GM23248 (cell line): ENCODE measurements at regions not wholly inside any gene's neighbourhood (a gene's known extent, or its start where the extent isn't known, plus 50 kb on each side); places are given as distances from the start of the nearest gene placed in this dataset.

Source experiments
- EZH2 ChIP-seq: fragments of 200-600 bp; sonication (generic); IDR thresholded peaks from 2 replicates; pipeline ENCODE4 v1.6.1; 2018; ENCODE audit warnings: antibody characterized with exemption, mild to moderate bottlenecking; ENCODE audit not compliant: insufficient read depth, poor library complexity, severe bottlenecking
- EZH2phosphoT487 ChIP-seq: fragments of 200-600 bp; sonication (generic); IDR thresholded peaks from 2 replicates; pipeline ENCODE4 v1.6.1; 2018; ENCODE audit warnings: antibody characterized with exemption, moderate library complexity, mild to moderate bottlenecking, low read depth; ENCODE audit not compliant: insufficient read depth

DNA sequence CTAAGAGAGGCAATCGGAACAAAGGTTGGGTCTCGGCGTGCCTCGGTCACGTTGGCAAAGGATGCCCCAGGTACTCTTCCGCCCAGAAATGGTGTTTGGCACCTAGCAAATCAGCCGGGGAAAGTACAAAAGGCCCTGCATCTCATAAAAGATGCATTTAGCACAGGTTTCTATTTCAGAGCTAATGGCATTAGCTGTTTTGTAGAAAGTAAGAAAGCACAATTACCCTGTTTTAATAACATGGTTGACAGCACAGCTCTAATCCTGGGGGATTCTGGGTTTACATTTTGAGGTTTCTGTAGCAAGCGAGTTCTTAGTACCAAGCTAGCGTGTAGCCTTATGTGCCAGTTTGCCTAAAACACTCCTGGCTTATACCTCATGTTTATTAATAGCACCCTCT lies 178.5 kb downstream of the PRDM2 start:
- TF ChIP-seq EZH2: no peak
- TF ChIP-seq EZH2phosphoT487: no peak
